SK-N-MC (cell line): ENCODE measurements at regions not wholly inside any gene's neighbourhood (a gene's known extent, or its start where the extent isn't known, plus 50 kb on each side); places are given as distances from the start of the nearest gene placed in this dataset.

Source experiments
- EZH2 ChIP-seq: fragments of 200-600 bp; sonication (generic); IDR thresholded peaks from one replicate; pipeline ENCODE4 v1.6.1; 2017; ENCODE audit warnings: antibody characterized with exemption
- POLR2AphosphoS5 ChIP-seq: IDR thresholded peaks from 2 replicates; pipeline ENCODE4 v1.6.1; 2012; ENCODE audit warnings: mild to moderate bottlenecking, low read depth, low read length, borderline replicate concordance

- TF ChIP-seq POLR2AphosphoS5 (no peak), EZH2 (no peak)
These were observed 2354.7 kb upstream of the RAG2 start for GRCh38 chr11:38952698-38953097.
